ENCODE measurements at regions not wholly inside any gene's neighbourhood (a gene's known extent, or its start where the extent isn't known, plus 50 kb on each side); places are given as distances from the start of the nearest gene placed in this dataset.

GRCh38 chr12:124658302-124658701, 90.9 kb upstream of the NCOR2 start:
- Mint-ChIP-seq H3K4me3 (no peak overlapping the region), H3K9me3 (no peaks in the 10 kb centered on the region), H3K36me3 (no peaks in the 10 kb centered on the region), H3K27ac (no peak overlapping the region), H3K4me1 (no peaks in the 10 kb centered on the region)
- DNase-seq (ENCODE audit: low spot score in 2 of 2), result no peak
- ATAC-seq, result no peak

DNA sequence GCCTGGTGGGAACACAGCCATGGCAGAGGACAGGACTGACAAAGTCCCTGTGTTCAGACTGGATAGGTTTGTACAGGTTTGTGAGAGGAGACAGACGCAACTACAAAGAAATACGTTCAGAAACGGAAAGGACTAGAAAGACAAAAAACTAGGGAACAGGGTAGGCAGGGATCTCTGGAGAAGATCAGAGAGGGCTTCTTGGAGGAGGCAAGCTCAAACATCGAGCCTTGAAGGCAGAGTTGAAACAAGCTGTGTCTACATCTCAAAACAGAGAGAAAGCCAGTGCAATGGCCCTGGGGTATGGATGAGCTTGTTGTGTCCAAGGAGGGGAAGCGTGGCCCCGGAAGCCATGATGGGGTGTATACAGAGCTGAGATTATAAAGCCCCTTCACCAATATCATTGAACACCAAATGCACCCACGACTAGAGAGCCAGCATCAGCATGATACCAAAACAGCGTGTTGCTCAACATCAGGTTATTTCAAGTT, 89.6 kb upstream of the NCOR2 start:
- ATAC-seq, result no peak

GRCh38 chr12:124655698-124656516, 88.5 kb upstream of the NCOR2 start:
- ATAC-seq, result no peak
- Mint-ChIP-seq H3K36me3 (no peaks in the 10 kb centered on the region), H3K4me1 (no peaks in the 10 kb centered on the region), H3K9me3 (no peaks in the 10 kb centered on the region), H3K4me3 (no peak overlapping the region), H3K27ac (no peak overlapping the region)
- no peak for DNase-seq (ENCODE audit: low spot score in 2 of 2)

More for the DNA sequence above, 89.6 kb upstream of the NCOR2 start:
- no peak overlapping the region for H3K4me3 Mint-ChIP-seq
- DNase-seq (ENCODE audit: low spot score in 2 of 2), result no peak
- H3K27ac Mint-ChIP-seq, result no peak overlapping the region
- no peaks in the 10 kb centered on the region for H3K9me3 Mint-ChIP-seq
- H3K36me3 Mint-ChIP-seq, result no peaks in the 10 kb centered on the region
- no peaks in the 10 kb centered on the region for H3K4me1 Mint-ChIP-seq

DNA sequence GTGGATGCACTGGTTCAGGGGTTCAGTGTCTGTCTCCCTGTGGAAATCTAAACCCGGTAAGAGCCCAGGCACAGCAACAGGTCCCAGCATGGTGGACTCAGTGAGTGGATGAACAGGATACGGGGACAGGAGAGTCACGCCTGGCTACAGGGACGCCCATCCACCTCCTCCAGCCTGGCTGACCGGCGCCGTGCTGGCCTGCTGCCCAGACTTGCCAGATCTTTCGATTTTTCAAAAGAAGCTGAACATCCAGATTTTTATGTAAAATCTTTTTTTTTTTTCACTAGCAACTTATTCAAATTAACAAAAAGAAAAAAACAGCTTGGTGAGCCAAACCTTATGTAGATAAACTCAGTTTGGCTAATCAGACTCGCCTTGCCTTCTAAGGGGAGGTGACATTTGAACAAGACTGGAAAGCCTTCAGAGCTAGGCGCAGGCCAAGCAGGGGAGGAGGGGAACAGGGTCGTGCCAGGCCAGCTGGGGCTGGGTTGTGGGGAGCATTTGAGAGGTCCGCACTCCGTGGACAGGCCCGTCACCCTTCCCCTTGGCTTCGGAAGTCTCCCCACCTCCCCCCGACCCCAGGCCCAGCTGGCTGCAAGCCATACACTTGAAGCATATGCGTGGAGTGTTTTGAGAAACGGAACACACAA, 87.8 kb upstream of the NCOR2 start:
- no peaks in the 10 kb centered on the region for H3K9me3 Mint-ChIP-seq

DNA sequence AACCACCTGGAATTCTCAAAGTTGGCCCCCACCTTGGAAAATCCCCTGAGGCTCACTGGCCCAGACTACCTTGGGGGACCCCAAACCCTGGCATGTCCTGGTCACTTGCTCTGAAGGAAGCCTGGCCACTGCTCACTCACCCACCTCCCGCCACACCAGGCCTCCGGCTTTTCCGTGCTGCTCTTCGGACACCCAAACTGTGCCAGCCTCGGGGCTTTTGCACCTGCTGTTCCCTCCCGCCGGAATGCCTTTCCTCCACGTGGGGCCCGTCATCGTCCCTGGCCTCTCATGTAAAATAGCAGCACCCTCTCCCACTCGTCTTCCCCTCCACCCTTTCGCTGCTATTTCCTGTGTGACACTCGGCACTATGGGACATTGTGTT, 87.2 kb upstream of the NCOR2 start:
- no peak for ATAC-seq
- Mint-ChIP-seq H3K9me3 (no peaks in the 10 kb centered on the region), H3K4me3 (no peak overlapping the region), H3K36me3 (no peaks in the 10 kb centered on the region), H3K4me1 (no peaks in the 10 kb centered on the region), H3K27ac (no peak overlapping the region)
- DNase-seq (ENCODE audit: low spot score in 2 of 2), result no peak

More for the DNA sequence above, 87.8 kb upstream of the NCOR2 start:
- no peak for DNase-seq (ENCODE audit: low spot score in 2 of 2)
- Mint-ChIP-seq H3K4me1 (no peaks in the 10 kb centered on the region), H3K36me3 (no peaks in the 10 kb centered on the region), H3K27ac (no peak overlapping the region), H3K4me3 (no peak overlapping the region)
- ATAC-seq, result no peak

- Mint-ChIP-seq H3K4me1 (no peaks in the 10 kb centered on the region), H3K27ac (no peak overlapping the region), H3K4me3 (no peak overlapping the region), H3K36me3 (no peaks in the 10 kb centered on the region), H3K9me3 (peaks cover 6% of the 10 kb centered on the region)
- DNase-seq (ENCODE audit: low spot score in 2 of 2) (no peak), ATAC-seq (no peak)
Measured at GRCh38 chr12:124653169-124653931, 85.9 kb upstream of the NCOR2 start.

DNA sequence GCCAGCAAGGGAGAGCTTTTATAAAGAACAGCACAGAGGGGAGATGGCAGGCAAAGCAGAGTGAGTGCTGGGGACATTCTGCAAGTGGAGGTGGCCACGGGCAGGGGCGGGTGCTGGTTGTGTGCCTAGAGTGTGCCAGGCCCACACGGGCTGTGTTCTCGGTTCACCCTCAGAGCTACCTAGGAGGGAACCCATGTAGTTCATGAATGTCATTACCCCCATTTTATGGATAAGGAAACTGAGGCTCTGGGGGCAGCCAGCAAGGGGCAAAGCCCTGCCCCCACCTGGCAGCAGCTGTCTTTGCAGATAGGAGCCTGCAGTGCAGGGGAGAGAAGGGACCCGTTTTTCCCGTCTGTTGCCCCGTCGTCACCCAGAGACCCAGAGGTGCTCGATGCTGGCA, 85.2 kb upstream of the NCOR2 start:
- no peaks in the 10 kb centered on the region for H3K36me3 Mint-ChIP-seq
- peaks cover 6% of the 10 kb centered on the region for H3K4me1 Mint-ChIP-seq
- peaks cover 10% of the 10 kb centered on the region for H3K9me3 Mint-ChIP-seq
- DNase-seq (ENCODE audit: low spot score in 2 of 2), result no peak
- H3K4me3 Mint-ChIP-seq, result no peak overlapping the region
- H3K27ac Mint-ChIP-seq, result no peak overlapping the region
- no peak for ATAC-seq

DNA sequence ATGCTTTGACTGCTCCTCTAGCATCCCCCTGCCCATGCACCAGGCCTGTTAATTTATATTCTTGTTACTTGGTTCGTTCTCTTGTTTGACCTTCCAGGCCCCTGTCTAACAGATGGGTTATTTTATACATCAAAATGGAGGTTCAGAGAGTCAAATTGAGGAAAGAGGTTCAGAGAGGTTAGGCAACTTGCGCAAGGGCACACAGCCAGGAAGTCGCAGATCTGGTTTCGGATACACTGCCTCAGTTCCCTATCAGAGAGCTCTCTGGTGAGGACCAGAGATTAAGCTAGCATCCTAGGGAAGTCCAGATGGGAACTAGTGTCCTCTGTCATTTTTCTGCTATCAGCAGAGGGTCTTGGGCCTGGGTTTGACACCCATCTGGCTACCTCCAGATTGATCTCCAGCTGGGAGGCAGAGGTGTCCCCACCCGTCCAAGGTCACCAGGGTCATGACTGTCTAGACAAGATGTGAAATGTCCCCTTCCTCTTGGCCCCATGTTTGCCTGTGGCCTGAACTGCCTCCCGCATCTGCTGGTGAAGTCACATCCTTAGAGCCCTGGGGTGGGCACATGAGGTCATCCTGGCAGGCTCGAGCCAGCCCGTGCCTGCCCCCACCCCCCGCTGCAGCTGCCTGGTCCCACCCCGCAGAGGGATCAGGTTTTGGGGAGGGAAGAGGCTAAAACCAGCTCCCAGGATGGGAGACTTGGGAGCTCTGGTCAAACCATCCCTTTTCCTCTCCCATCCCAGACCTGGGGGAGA, 84.3 kb upstream of the NCOR2 start:
- DNase-seq (ENCODE audit: low spot score in 2 of 2), result no peak
- no peaks in the 10 kb centered on the region for H3K36me3 Mint-ChIP-seq
- H3K4me1 Mint-ChIP-seq, result peaks cover 10% of the 10 kb centered on the region
- H3K4me3 Mint-ChIP-seq, result no peak overlapping the region
- ATAC-seq, result no peak
- H3K9me3 Mint-ChIP-seq, result peaks cover 10% of the 10 kb centered on the region
- H3K27ac Mint-ChIP-seq, result no peak overlapping the region

- ATAC-seq (no peak), DNase-seq (ENCODE audit: low spot score in 2 of 2) (no peak)
- Mint-ChIP-seq H3K4me1 (peaks cover 18% of the 10 kb centered on the region), H3K9me3 (peaks cover 10% of the 10 kb centered on the region), H3K4me3 (no peak overlapping the region), H3K36me3 (no peaks in the 10 kb centered on the region), H3K27ac (no peak overlapping the region)
Measured at GRCh38 chr12:124650912-124651311, 83.5 kb upstream of the NCOR2 start.

GRCh38 chr12:124648710-124649384, 81.4 kb upstream of the NCOR2 start:
- Mint-ChIP-seq H3K27ac (no peak overlapping the region), H3K9me3 (peaks cover 10% of the 10 kb centered on the region)

GRCh38 chr12:124647316-124647715, 79.9 kb upstream of the NCOR2 start:
- no peak overlapping the region for H3K4me3 Mint-ChIP-seq
- H3K36me3 Mint-ChIP-seq, result no peaks in the 10 kb centered on the region
- DNase-seq (ENCODE audit: low spot score in 2 of 2), result no peak
- ATAC-seq, result no peak
- H3K9me3 Mint-ChIP-seq, result peaks cover 10% of the 10 kb centered on the region
- peaks cover 25% of the 10 kb centered on the region for H3K4me1 Mint-ChIP-seq
- H3K27ac Mint-ChIP-seq, result no peak overlapping the region

More at GRCh38 chr12:124648710-124649384, 81.4 kb upstream of the NCOR2 start:
- DNase-seq (ENCODE audit: low spot score in 2 of 2) (no peak), ATAC-seq (no peak)
- Mint-ChIP-seq H3K4me3 (no peak overlapping the region), H3K4me1 (peaks cover 25% of the 10 kb centered on the region), H3K36me3 (no peaks in the 10 kb centered on the region)

GRCh38 chr12:124646385-124647230, 79.2 kb upstream of the NCOR2 start:
- DNase-seq (ENCODE audit: low spot score in 2 of 2), result peak in 1 of 2 donors; percentile 55
- ATAC-seq, result peak; percentile 73
- Mint-ChIP-seq H3K4me1 (peaks cover 25% of the 10 kb centered on the region), H3K27ac (peak overlapping the region; percentile 32), H3K36me3 (no peaks in the 10 kb centered on the region), H3K4me3 (peak overlapping the region; percentile 29), H3K9me3 (peaks cover 10% of the 10 kb centered on the region)

GRCh38 chr12:124645530-124646244, 78.3 kb upstream of the NCOR2 start:
- no peak for ATAC-seq
- Mint-ChIP-seq H3K9me3 (peaks cover 10% of the 10 kb centered on the region), H3K36me3 (no peaks in the 10 kb centered on the region), H3K4me1 (peaks cover 25% of the 10 kb centered on the region), H3K4me3 (peak overlapping the region; percentile 29), H3K27ac (no peak overlapping the region)
- no peak for DNase-seq (ENCODE audit: low spot score in 2 of 2)

All from stimulated activated effector memory CD8-positive, alpha-beta T cell treated with anti-CD3 and anti-CD28 coated beads, Interleukin-12 subunit alpha, Interleukin-12 subunit beta, amount 100 ng/mL, for 72 hours (primary cell).